H9 (cell line): ENCODE measurements at regions not wholly inside any gene's neighbourhood (a gene's known extent, or its start where the extent isn't known, plus 50 kb on each side); places are given as distances from the start of the nearest gene placed in this dataset.

Experiments
- DNase-seq: peaks from one replicate; pipeline ENCODE4 v3.0.0-alpha.2; 2017
- H2AFZ ChIP-seq: one replicate; pipeline ENCODE4 v1.6.1; 2013; ENCODE audit warnings: mild to moderate bottlenecking, low read length, control low read depth, moderate library complexity
- H2AK5ac ChIP-seq: 2 replicates; pipeline ENCODE4 v1.6.1; 2013; ENCODE audit warnings: low read length, control low read depth, mixed read lengths; ENCODE audit not compliant: insufficient read length
- H2BK120ac ChIP-seq: one replicate; pipeline ENCODE4 v1.6.1; 2013; ENCODE audit warnings: low read depth, mild to moderate bottlenecking, low read length, control low read depth, inconsistent platforms; ENCODE audit not compliant: poor library complexity, severe bottlenecking
- H2BK12ac ChIP-seq: 2 replicates; pipeline ENCODE4 v1.6.1; 2013; ENCODE audit warnings: low read length, control low read depth, mixed read lengths, low read depth; ENCODE audit not compliant: insufficient read length
- H2BK15ac ChIP-seq: 2 replicates; pipeline ENCODE4 v1.6.1; 2013; ENCODE audit warnings: low read depth, low read length, control low read depth
- H2BK20ac ChIP-seq: one replicate; pipeline ENCODE4 v1.6.1; 2013; ENCODE audit warnings: low read depth, mild to moderate bottlenecking, low read length, control low read depth, inconsistent platforms; ENCODE audit not compliant: poor library complexity, severe bottlenecking
- H2BK5ac ChIP-seq: 2 replicates; pipeline ENCODE4 v1.6.1; 2013; ENCODE audit warnings: low read length, control low read depth, mixed read lengths; ENCODE audit not compliant: insufficient read length
- H3K14ac ChIP-seq: 2 replicates; pipeline ENCODE4 v1.6.1; 2013; ENCODE audit warnings: low read length, control low read depth; ENCODE audit not compliant: insufficient read depth
- H3K18ac ChIP-seq: 2 replicates; pipeline ENCODE4 v1.6.1; 2013; ENCODE audit warnings: low read depth, mild to moderate bottlenecking, mixed read lengths, low read length, control low read depth; ENCODE audit not compliant: insufficient read length
- H3K23ac ChIP-seq: 2 replicates; pipeline ENCODE4 v1.6.1; 2013; ENCODE audit warnings: low read length, control low read depth, mixed read lengths, low read depth; ENCODE audit not compliant: insufficient read length
- H3K23me2 ChIP-seq: 2 replicates; pipeline ENCODE4 v1.6.1; 2013; ENCODE audit warnings: low read depth, mild to moderate bottlenecking, mixed read lengths, low read length, control low read depth; ENCODE audit not compliant: insufficient read length, poor library complexity, severe bottlenecking
- H3K27ac ChIP-seq: 2 replicates; pipeline ENCODE4 v1.5.1; 2013; ENCODE audit warnings: low read length, control low read depth, mixed read lengths, low read depth; ENCODE audit not compliant: insufficient read length
- H3K27me3 ChIP-seq: 2 replicates; pipeline ENCODE4 v1.6.1; 2013; ENCODE audit warnings: low read length, control low read depth, inconsistent platforms; ENCODE audit not compliant: insufficient read depth
- H3K4ac ChIP-seq: 2 replicates; pipeline ENCODE4 v1.6.1; 2013; ENCODE audit warnings: low read depth, mild to moderate bottlenecking, control low read depth, inconsistent platforms, low read length, moderate library complexity
- H3K4me1 ChIP-seq: 2 replicates; pipeline ENCODE4 v1.6.1; 2013; ENCODE audit warnings: low read length, control low read depth, inconsistent platforms; ENCODE audit not compliant: insufficient read depth
- H3K4me2 ChIP-seq: 2 replicates; pipeline ENCODE4 v1.6.1; 2013; ENCODE audit warnings: low read length, control low read depth, mixed read lengths; ENCODE audit not compliant: insufficient read length, insufficient read depth
- H3K56ac ChIP-seq: 2 replicates; pipeline ENCODE4 v1.6.1; 2013; ENCODE audit warnings: low read depth, mild to moderate bottlenecking, mixed read lengths, low read length, control low read depth; ENCODE audit not compliant: insufficient read length
- H3K79me1 ChIP-seq: 2 replicates; pipeline ENCODE4 v1.6.1; 2013; ENCODE audit warnings: low read depth, mild to moderate bottlenecking, moderate library complexity, low read length, control low read depth, inconsistent platforms; ENCODE audit not compliant: insufficient read depth, poor library complexity, severe bottlenecking
- H3K79me2 ChIP-seq: 2 replicates; pipeline ENCODE4 v1.6.1; 2013; ENCODE audit warnings: low read length, control low read depth, inconsistent platforms; ENCODE audit not compliant: insufficient read depth
- H3K9ac ChIP-seq: 2 replicates; pipeline ENCODE4 v1.6.1; 2013; ENCODE audit warnings: low read length, control low read depth, mixed read lengths; ENCODE audit not compliant: insufficient read length; ENCODE audit errors: extremely low read depth
- H3K9me3 ChIP-seq: one replicate; pipeline ENCODE4 v1.6.1; 2013; ENCODE audit warnings: low read depth, low read length, inconsistent platforms; ENCODE audit not compliant: control insufficient read depth
- H3T11ph ChIP-seq: one replicate; pipeline ENCODE4 v1.6.1; 2013; ENCODE audit warnings: mild to moderate bottlenecking, low read length, control low read depth, inconsistent platforms
- H4K20me1 ChIP-seq: one replicate; pipeline ENCODE4 v1.6.1; 2013; ENCODE audit not compliant: control insufficient read depth, insufficient read length, insufficient read depth
- H4K5ac ChIP-seq: 2 replicates; pipeline ENCODE4 v1.6.1; 2013; ENCODE audit warnings: low read depth, mild to moderate bottlenecking, mixed read lengths, low read length, control low read depth; ENCODE audit not compliant: insufficient read length
- H4K8ac ChIP-seq: replicated peaks from 2 replicates; pipeline ENCODE4 v1.6.1; 2013; ENCODE audit warnings: low read length, control low read depth, mixed read lengths, low read depth; ENCODE audit not compliant: insufficient read length
- H4K91ac ChIP-seq: 2 replicates; pipeline ENCODE4 v1.6.1; 2013; ENCODE audit warnings: low read depth, mild to moderate bottlenecking, moderate library complexity, mixed read lengths, low read length, control low read depth; ENCODE audit not compliant: insufficient read length
- H3K27ac Mint-ChIP-seq, 3 experiments: 2 replicates in 2 of 3; 3 replicates in 1 of 3; pipeline ENCODE4 v1.8.0; 2020 to 2021; ENCODE audit warnings: mixed read lengths in 3 of 3, mild to moderate bottlenecking in 1 of 3, moderate library complexity in 1 of 3
- H3K27me3 Mint-ChIP-seq: 2 replicates; pipeline ENCODE4 v1.8.0; 2021; ENCODE audit warnings: low read depth, mild to moderate bottlenecking, moderate library complexity, mixed read lengths
- H3K36me3 Mint-ChIP-seq, 3 experiments: 2 replicates in 2 of 3; 3 replicates in 1 of 3; pipeline ENCODE4 v1.8.0; 2020 to 2021; ENCODE audit warnings: low read depth in 3 of 3, mixed read lengths in 3 of 3; ENCODE audit not compliant: insufficient read depth in 1 of 3
- H3K4me1 Mint-ChIP-seq, 2 experiments: 2 replicates each; pipeline ENCODE4 v1.8.0; 2020; ENCODE audit warnings: mixed read lengths in 2 of 2
- H3K4me3 Mint-ChIP-seq, 2 experiments: 2 replicates in 1 of 2; 3 replicates in 1 of 2; pipeline ENCODE4 v1.8.0; 2020 to 2021; ENCODE audit warnings: mild to moderate bottlenecking in 2 of 2, mixed read lengths in 2 of 2, moderate library complexity in 1 of 2
- H3K9me3 Mint-ChIP-seq, 2 experiments: 2 replicates in 1 of 2; 3 replicates in 1 of 2; pipeline ENCODE4 v1.8.0; 2020; ENCODE audit warnings: mild to moderate bottlenecking in 2 of 2, mixed read lengths in 2 of 2, moderate library complexity in 1 of 2
- CTCF ChIP-seq: fragments of 200-600 bp; sonication (generic); conservative IDR thresholded peaks from 3 replicates; pipeline ENCODE4 v1.8.0; 2021; ENCODE audit warnings: antibody characterized with exemption, mild to moderate bottlenecking
- WGBS: extraction: QIAGEN DNeasy Blood & Tissue Kit; methylation state at CpG from one replicate; pipeline ENCODE4 v1.1.7; 2013; ENCODE audit warnings: missing lambda C conversion rate, low lambda C conversion rate, mixed read lengths; ENCODE audit not compliant: insufficient read length; ENCODE audit errors: extremely low coverage; 5-methylcytosine and 5-hydroxymethylcytosine counted together

GRCh38 chr11:10916665-10917064 lies 58.8 kb upstream of the ZBED5 start:
- Histone ChIP-seq H2BK12ac (no peak overlapping the region), H2AK5ac (no peak overlapping the region), H3K79me1 (no peaks in the 10 kb centered on the region), H4K5ac (no peak overlapping the region), H3K18ac (no peak overlapping the region), H3T11ph (no peak overlapping the region), H2BK120ac (no peak overlapping the region), H4K20me1 (no peaks in the 10 kb centered on the region), H2AFZ (no peak overlapping the region), H4K91ac (no peak overlapping the region), H4K8ac (no peak overlapping the region), H3K23ac (no peak overlapping the region), H3K27me3 (no peaks in the 10 kb centered on the region), H3K27ac (no peak overlapping the region), H3K4me2 (no peak overlapping the region), H3K4ac (no peak overlapping the region), H3K23me2 (peaks cover 2% of the 10 kb centered on the region), H2BK20ac (no peak overlapping the region), H3K9ac (no peak overlapping the region), H3K79me2 (no peaks in the 10 kb centered on the region), H2BK5ac (no peak overlapping the region), H3K14ac (no peak overlapping the region), H2BK15ac (no peak overlapping the region), H3K9me3 (no peaks in the 10 kb centered on the region), H3K56ac (no peak overlapping the region), H3K4me1 (peaks cover 15% of the 10 kb centered on the region)
- DNase-seq = no peak
- no peak for TF ChIP-seq CTCF
- no peak overlapping the region for H3K27ac Mint-ChIP-seq
- peaks cover 2% of the 10 kb centered on the region for H3K27me3 Mint-ChIP-seq
- H3K4me1 Mint-ChIP-seq = peaks cover 3 to 9% of the 10 kb centered on the region in 2 experiments
- peaks cover 12 to 25% of the 10 kb centered on the region in 2 experiments for H3K9me3 Mint-ChIP-seq
- no CpG with 5 or more reads among the region's 1 CpG for WGBS
- peaks cover 8 to 19% (median 9%) of the 10 kb centered on the region in 3 experiments; a peak in 6 of 7 replicates for H3K36me3 Mint-ChIP-seq
- H3K4me3 Mint-ChIP-seq = no peak overlapping the region
